Endothelial cell of umbilical vein (primary cell): ENCODE measurements at regions not wholly inside any gene's neighbourhood (a gene's known extent, or its start where the extent isn't known, plus 50 kb on each side); places are given as distances from the start of the nearest gene placed in this dataset.

Experiments
- BruUV-seq: library from RNA; stranded (reverse); fragments of 400-500 nt; replicated peaks from 2 replicates; lab custom pipeline; 2021; lab: Mats Ljungman, UMichigan
- CTCF ChIA-PET: fragments of 300-600, 350-600 bp; sonication (Branson Sonifier 250); formaldehyde crosslinking; loops from one replicate; lab custom pipeline; 2021; ENCODE audit warnings: antibody characterized with exemption, inconsistent platforms; lab: Charles Lee
- POLR2A ChIA-PET: fragments of 300-600, 350-600 bp; sonication (Branson Sonifier 250); formaldehyde crosslinking; loops from one replicate; lab custom pipeline; 2021; ENCODE audit warnings: antibody characterized with exemption, inconsistent platforms; lab: Charles Lee
- DNase-seq: peaks from one replicate; pipeline ENCODE4 v3.0.0-alpha.2; 2011; ENCODE audit warnings: low read depth, low spot score
- FAIRE-seq: peaks from 2 replicates; lab custom pipeline; 2011; peaks lifted over from hg19 to GRCh38; lab: Jason Lieb, UNC
- H2AFZ ChIP-seq: 2 replicates; pipeline ENCODE4 v1.6.0; 2012; ENCODE audit warnings: low read depth, low read length, control low read depth, inconsistent platforms
- H3K27ac ChIP-seq: 2 replicates; pipeline ENCODE4 v1.5.1; 2011; ENCODE audit warnings: low read depth, mild to moderate bottlenecking, control low read depth, low read length, moderate library complexity; ENCODE audit not compliant: insufficient read depth
- H3K27me3 ChIP-seq, 2 experiments: 2 replicates each; pipeline versions ENCODE4 v1.6.0 to v1.6.1; 2011; ENCODE audit warnings: low read length in 2 of 2, mixed read lengths in 1 of 2; ENCODE audit not compliant: control insufficient read depth in 2 of 2, insufficient read depth in 2 of 2
- H3K36me3 ChIP-seq, 2 experiments: 2 replicates in 1 of 2; 3 replicates in 1 of 2; pipeline ENCODE4 v1.5.1; 2011; ENCODE audit warnings: low read length in 2 of 2, mild to moderate bottlenecking in 1 of 2, moderate library complexity in 1 of 2; ENCODE audit not compliant: control insufficient read depth in 2 of 2, insufficient read depth in 2 of 2; ENCODE audit errors: extremely low read depth in 1 of 2
- H3K4me1 ChIP-seq: 3 replicates; pipeline ENCODE4 v1.5.1; 2011; ENCODE audit warnings: mild to moderate bottlenecking, low read length; ENCODE audit not compliant: control insufficient read depth, insufficient read depth; ENCODE audit errors: extremely low read depth
- H3K4me2 ChIP-seq: 2 replicates; pipeline ENCODE4 v1.6.1; 2011; ENCODE audit warnings: low read length, control low read depth, mixed read lengths; ENCODE audit not compliant: insufficient read depth
- H3K4me3 ChIP-seq, 3 experiments: fragments of 200-600 bp in 1 of 3; sonication (generic), shearing (Covaris generic) in 1 of 3; replicated peaks in 1 of 3; 2 replicates each; pipeline ENCODE4 v1.5.1; 2011 to 2016; ENCODE audit warnings: control low read depth in 3 of 3, low read length in 3 of 3, mild to moderate bottlenecking in 2 of 3, inconsistent platforms in 1 of 3, low read depth in 1 of 3, moderate library complexity in 1 of 3; ENCODE audit not compliant: insufficient read depth in 1 of 3
- H3K79me2 ChIP-seq: 2 replicates; pipeline ENCODE4 v1.6.0; 2012; ENCODE audit warnings: low read length, inconsistent platforms; ENCODE audit not compliant: control insufficient read depth, insufficient read depth
- H3K9ac ChIP-seq: replicated peaks from 2 replicates; pipeline ENCODE3; 2011; ENCODE audit warnings: low read length, control low read depth; ENCODE audit not compliant: insufficient read depth; ENCODE audit errors: extremely low read depth
- H3K9me1 ChIP-seq: replicated peaks from 3 replicates; pipeline ENCODE4 v1.6.0; 2011; ENCODE audit warnings: mild to moderate bottlenecking, low read length; ENCODE audit not compliant: control insufficient read depth, insufficient read depth; ENCODE audit errors: extremely low read depth
- H3K9me3 ChIP-seq: replicated peaks from 2 replicates; pipeline ENCODE4 v1.5.1; 2012; ENCODE audit warnings: low read length, inconsistent platforms; ENCODE audit not compliant: control insufficient read depth, insufficient read depth
- H4K20me1 ChIP-seq: replicated peaks from 2 replicates; pipeline ENCODE3; 2011; ENCODE audit warnings: mild to moderate bottlenecking, low read length; ENCODE audit not compliant: control insufficient read depth, insufficient read depth; ENCODE audit errors: extremely low read depth
- CTCF ChIP-seq, 2 donors: IDR thresholded peaks; 1 replicate in 1 of 2; 2 replicates in 1 of 2; pipeline ENCODE4 v1.5.1; 2011; ENCODE audit warnings: low read length in 2 of 2, mild to moderate bottlenecking in 2 of 2, moderate library complexity in 2 of 2, control low read depth in 1 of 2, inconsistent platforms in 1 of 2, low read depth in 1 of 2; ENCODE audit not compliant: insufficient read depth in 1 of 2; ENCODE audit errors: extremely low read depth in 1 of 2
- EZH2 ChIP-seq: IDR thresholded peaks from 2 replicates; pipeline ENCODE4 v1.6.1; 2012; ENCODE audit warnings: borderline replicate concordance, low read depth, mild to moderate bottlenecking, moderate library complexity, low read length, inconsistent platforms; ENCODE audit not compliant: severe bottlenecking
- FOS ChIP-seq: IDR thresholded peaks from 2 replicates; pipeline ENCODE4 v1.6.1; 2011; ENCODE audit warnings: mild to moderate bottlenecking, low read length, moderate library complexity, borderline replicate concordance; ENCODE audit not compliant: insufficient read depth
- GATA2 ChIP-seq: IDR thresholded peaks from 2 replicates; pipeline ENCODE4 v1.7.0; 2011; ENCODE audit warnings: low read depth, mild to moderate bottlenecking, moderate library complexity, mixed read lengths, low read length; ENCODE audit not compliant: insufficient read length, insufficient read depth
- JUN ChIP-seq: IDR thresholded peaks from 2 replicates; pipeline ENCODE4 v1.6.1; 2011; ENCODE audit warnings: borderline replicate concordance, low read depth; ENCODE audit not compliant: insufficient read length, insufficient read depth
- MAX ChIP-seq: IDR thresholded peaks from 2 replicates; pipeline ENCODE4 v1.6.1; 2011; ENCODE audit not compliant: insufficient read depth, insufficient read length
- MYC ChIP-seq: IDR thresholded peaks from one replicate; pipeline ENCODE4 v1.6.1; 2011; ENCODE audit warnings: mild to moderate bottlenecking, low read depth, low read length
- POLR2A ChIP-seq: IDR thresholded peaks from 2 replicates; pipeline ENCODE4 v1.6.1; 2012; ENCODE audit warnings: low read depth, mild to moderate bottlenecking, control low read depth, low read length
- POLR2AphosphoS5 ChIP-seq: IDR thresholded peaks from 2 replicates; pipeline ENCODE4 v1.6.1; 2012; ENCODE audit warnings: low read depth, mild to moderate bottlenecking, control low read depth, low read length, moderate library complexity; ENCODE audit not compliant: insufficient read depth
- dilution Hi-C: fragments of 300-500 bp; cut with MboI; formaldehyde crosslinking; loops from one replicate; pipeline ENCODE4 v1.15.0; 2019; ENCODE audit warnings: low sequenced_read_pairs; ENCODE audit not compliant: extremely low pct_ligation_motif_present
- intact Hi-C: fragments of 100-400 bp; cut with micrococcal nuclease; formaldehyde crosslinking; loops from one replicate; pipeline ENCODE4 v1.10.0; 2022

- Histone ChIP-seq H3K27me3 (no peaks in the 10 kb centered on the region), H3K4me3 (no peak overlapping the region), H3K27ac (no peak overlapping the region), H4K20me1 (no peaks in the 10 kb centered on the region), H3K4me2 (no peak overlapping the region), H2AFZ (no peak overlapping the region), H3K9me3 (peaks cover 2% of the 10 kb centered on the region), H3K4me1 (no peaks in the 10 kb centered on the region), H3K79me2 (no peaks in the 10 kb centered on the region), H3K36me3 (no peaks in the 10 kb centered on the region), H3K9me1 (no peaks in the 10 kb centered on the region), H3K9ac (no peak overlapping the region)
- BruUV-seq, result no TSS peak
- POLR2A ChIA-PET, result no interaction called here
- DNase-seq (no peak), FAIRE-seq (no peak)
- CTCF ChIA-PET, result no interaction called here
- TF ChIP-seq POLR2AphosphoS5, result no peak
- TF ChIP-seq FOS, result no peak
- no peak for TF ChIP-seq EZH2
- no peak for TF ChIP-seq CTCF (IDR thresholded peaks at IDR 0.05; ENCODE audit: extremely low read depth in 1 of 2, insufficient read depth in 1 of 2, low read depth in 1 of 2, low read length in 2 of 2)
- no peak for TF ChIP-seq POLR2A
- TF ChIP-seq JUN, result no peak
- TF ChIP-seq MAX, result no peak
- no peak for TF ChIP-seq GATA2
- TF ChIP-seq MYC, result no peak
- intact Hi-C loops (no loop called here), dilution Hi-C loops (no loop called here)
These were observed 284.8 kb upstream of the FMN2 start for GRCh38 chr1:239806897-239807296.
